ENCODE measurements at regions not wholly inside any gene's neighbourhood (a gene's known extent, or its start where the extent isn't known, plus 50 kb on each side); places are given as distances from the start of the nearest gene placed in this dataset.

DNA sequence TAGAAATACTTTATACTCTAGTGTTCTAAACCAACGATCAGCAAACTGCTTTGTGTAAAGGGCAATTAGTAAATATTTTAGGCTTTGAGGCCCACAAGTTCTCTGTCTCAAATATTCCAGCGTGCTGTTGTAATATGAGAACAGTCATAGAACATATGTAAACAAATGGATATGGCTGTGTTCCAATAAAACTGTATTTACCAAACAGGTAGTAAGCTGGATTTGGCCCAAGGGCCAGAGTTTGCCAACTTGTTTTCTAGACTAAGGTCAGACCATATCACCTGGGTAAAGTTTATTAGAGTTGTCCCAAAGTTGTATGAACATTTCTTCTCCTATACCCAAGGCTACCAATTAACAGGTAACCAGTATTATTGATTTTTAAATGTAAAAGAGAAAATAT, 303.2 kb upstream of the MC4R start:
- TF ChIP-seq POLR2A (IDR thresholded peaks at IDR 0.05; ENCODE audit: low read length) (no peak), GATA1 (IDR thresholded peaks at IDR 0.05; ENCODE audit: low read depth, low read length) (no peak)
